ENCODE measurements at regions not wholly inside any gene's neighbourhood (a gene's known extent, or its start where the extent isn't known, plus 50 kb on each side); places are given as distances from the start of the nearest gene placed in this dataset.

DNA sequence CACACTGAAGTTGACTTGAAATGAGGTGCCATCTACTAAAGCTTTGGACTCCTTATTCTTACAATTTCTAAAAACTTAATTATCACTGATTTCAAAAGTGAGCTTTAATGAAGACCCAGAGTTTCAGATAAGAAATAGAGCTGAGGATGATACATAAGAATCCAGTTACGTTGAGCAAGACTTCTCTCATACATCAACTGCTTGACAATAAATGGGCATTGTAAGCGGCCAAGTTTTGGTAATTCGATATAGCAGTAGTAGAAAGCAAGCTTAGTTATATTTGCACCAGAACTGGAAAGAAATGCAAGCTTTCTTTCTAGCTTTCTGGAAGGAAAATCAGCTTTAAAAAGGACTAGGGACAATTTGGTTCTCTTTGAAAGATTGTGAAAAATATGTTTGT lies 1359.6 kb downstream of the FSCB start:
- no peaks in the 10 kb centered on the region for H3K9me3 ChIP-seq (replicated peaks; ENCODE audit: control insufficient read depth, insufficient read depth, low read length)
- no peak overlapping the region for H3K9ac ChIP-seq (replicated peaks; ENCODE audit: extremely low read depth, insufficient read depth, low read length)
- H2AFZ ChIP-seq (ENCODE audit: low read depth, low read length) = no peak overlapping the region
- no peak overlapping the region for H3K4me2 ChIP-seq (ENCODE audit: insufficient read depth, low read length)
- no peaks in the 10 kb centered on the region for H3K4me1 ChIP-seq (ENCODE audit: control insufficient read depth, extremely low read depth, insufficient read depth, low read length)
- H3K9me1 ChIP-seq (replicated peaks; ENCODE audit: control insufficient read depth, extremely low read depth, insufficient read depth, low read length) = no peaks in the 10 kb centered on the region
- FAIRE-seq = no peak
- no peak overlapping the region for H3K27ac ChIP-seq (ENCODE audit: insufficient read depth, low read depth, low read length)
- H3K36me3 ChIP-seq (ENCODE audit: control insufficient read depth in 2 of 2, extremely low read depth in 1 of 2, insufficient read depth in 2 of 2, low read length in 2 of 2) = no peaks in the 10 kb centered on the region
- H3K27me3 ChIP-seq (ENCODE audit: control insufficient read depth in 2 of 2, insufficient read depth in 2 of 2, low read length in 2 of 2) = no peaks in the 10 kb centered on the region
- H3K79me2 ChIP-seq (ENCODE audit: control insufficient read depth, insufficient read depth, low read length) = no peaks in the 10 kb centered on the region
- no TSS peak for BruUV-seq (replicated peaks)
- H3K4me3 ChIP-seq (replicated peaks in 1 of 3; ENCODE audit: insufficient read depth in 1 of 3, low read depth in 1 of 3, low read length in 3 of 3) = no peak overlapping the region
- ChIA-PET POLR2A (no interaction called here), CTCF (no interaction called here)
- dilution Hi-C loops (cut with MboI; ENCODE audit: extremely low pct_ligation_motif_present, low sequenced_read_pairs) (no loop called here), intact Hi-C loops (cut with micrococcal nuclease) (no loop called here)
- DNase-seq (ENCODE audit: low read depth, low spot score) = no peak
- H4K20me1 ChIP-seq (replicated peaks; ENCODE audit: control insufficient read depth, extremely low read depth, insufficient read depth, low read length) = no peaks in the 10 kb centered on the region
- no peak for TF ChIP-seq POLR2A (IDR thresholded peaks at IDR 0.05; ENCODE audit: low read depth, low read length)
- TF ChIP-seq EZH2 (IDR thresholded peaks at IDR 0.05; ENCODE audit: borderline replicate concordance, low read depth, low read length, severe bottlenecking) = no peak
- TF ChIP-seq MYC (IDR thresholded peaks at IDR 0.05; ENCODE audit: low read depth, low read length) = no peak
- TF ChIP-seq FOS (IDR thresholded peaks at IDR 0.05; ENCODE audit: borderline replicate concordance, insufficient read depth, low read length) = no peak
- no peak for TF ChIP-seq POLR2AphosphoS5 (IDR thresholded peaks at IDR 0.05; ENCODE audit: insufficient read depth, low read depth, low read length)
- no peak for TF ChIP-seq JUN (IDR thresholded peaks at IDR 0.05; ENCODE audit: borderline replicate concordance, insufficient read depth, insufficient read length, low read depth)
- TF ChIP-seq GATA2 (IDR thresholded peaks at IDR 0.05; ENCODE audit: insufficient read depth, insufficient read length, low read depth, low read length) = no peak
- TF ChIP-seq, protein P1, sequence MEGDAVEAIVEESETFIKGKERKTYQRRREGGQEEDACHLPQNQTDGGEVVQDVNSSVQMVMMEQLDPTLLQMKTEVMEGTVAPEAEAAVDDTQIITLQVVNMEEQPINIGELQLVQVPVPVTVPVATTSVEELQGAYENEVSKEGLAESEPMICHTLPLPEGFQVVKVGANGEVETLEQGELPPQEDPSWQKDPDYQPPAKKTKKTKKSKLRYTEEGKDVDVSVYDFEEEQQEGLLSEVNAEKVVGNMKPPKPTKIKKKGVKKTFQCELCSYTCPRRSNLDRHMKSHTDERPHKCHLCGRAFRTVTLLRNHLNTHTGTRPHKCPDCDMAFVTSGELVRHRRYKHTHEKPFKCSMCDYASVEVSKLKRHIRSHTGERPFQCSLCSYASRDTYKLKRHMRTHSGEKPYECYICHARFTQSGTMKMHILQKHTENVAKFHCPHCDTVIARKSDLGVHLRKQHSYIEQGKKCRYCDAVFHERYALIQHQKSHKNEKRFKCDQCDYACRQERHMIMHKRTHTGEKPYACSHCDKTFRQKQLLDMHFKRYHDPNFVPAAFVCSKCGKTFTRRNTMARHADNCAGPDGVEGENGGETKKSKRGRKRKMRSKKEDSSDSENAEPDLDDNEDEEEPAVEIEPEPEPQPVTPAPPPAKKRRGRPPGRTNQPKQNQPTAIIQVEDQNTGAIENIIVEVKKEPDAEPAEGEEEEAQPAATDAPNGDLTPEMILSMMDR (IDR thresholded peaks at IDR 0.05; ENCODE audit: extremely low read depth in 1 of 2, insufficient read depth in 1 of 2, low read depth in 1 of 2, low read length in 2 of 2) = no peak
- TF ChIP-seq, protein P2, sequence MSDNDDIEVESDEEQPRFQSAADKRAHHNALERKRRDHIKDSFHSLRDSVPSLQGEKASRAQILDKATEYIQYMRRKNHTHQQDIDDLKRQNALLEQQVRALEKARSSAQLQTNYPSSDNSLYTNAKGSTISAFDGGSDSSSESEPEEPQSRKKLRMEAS (IDR thresholded peaks at IDR 0.05; ENCODE audit: insufficient read depth, insufficient read length) = no peak

All from endothelial cell of umbilical vein (primary cell).